ENCODE measurements at regions not wholly inside any gene's neighbourhood (a gene's known extent, or its start where the extent isn't known, plus 50 kb on each side); places are given as distances from the start of the nearest gene placed in this dataset.
"Not testable (repeated sequence)": the region's sequence is repeated elsewhere in the genome, so short reads cannot be mapped to it uniquely, and the experiment has no call there.

DNA sequence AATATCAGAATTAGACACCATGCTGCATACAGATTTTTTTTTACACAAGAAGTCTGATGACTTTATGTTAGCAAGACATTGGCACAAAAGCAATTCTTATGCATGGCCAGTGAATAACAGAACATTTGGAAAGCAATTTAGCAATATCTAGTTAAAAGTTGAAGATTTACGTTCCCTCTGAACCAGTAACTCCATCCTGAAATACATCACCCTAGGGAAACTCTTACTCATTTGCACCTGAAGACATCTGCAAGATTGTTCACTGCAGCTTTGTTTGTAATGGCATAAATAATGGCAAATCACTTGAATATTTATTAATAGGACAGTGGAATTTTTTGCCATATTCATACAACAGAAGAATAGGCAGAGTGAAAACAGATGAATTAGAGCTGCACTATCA is 670.0 kb upstream of the NOVA1 start:
- Histone ChIP-seq H3K9me3 (no peaks in the 10 kb centered on the region), H3K4me3 (no peak overlapping the region), H3K4me1 (ENCODE audit: low read depth) (no peaks in the 10 kb centered on the region), H3K36me3 (ENCODE audit: low read depth) (no peaks in the 10 kb centered on the region)
- no peak for ATAC-seq
- TF ChIP-seq, protein P1, sequence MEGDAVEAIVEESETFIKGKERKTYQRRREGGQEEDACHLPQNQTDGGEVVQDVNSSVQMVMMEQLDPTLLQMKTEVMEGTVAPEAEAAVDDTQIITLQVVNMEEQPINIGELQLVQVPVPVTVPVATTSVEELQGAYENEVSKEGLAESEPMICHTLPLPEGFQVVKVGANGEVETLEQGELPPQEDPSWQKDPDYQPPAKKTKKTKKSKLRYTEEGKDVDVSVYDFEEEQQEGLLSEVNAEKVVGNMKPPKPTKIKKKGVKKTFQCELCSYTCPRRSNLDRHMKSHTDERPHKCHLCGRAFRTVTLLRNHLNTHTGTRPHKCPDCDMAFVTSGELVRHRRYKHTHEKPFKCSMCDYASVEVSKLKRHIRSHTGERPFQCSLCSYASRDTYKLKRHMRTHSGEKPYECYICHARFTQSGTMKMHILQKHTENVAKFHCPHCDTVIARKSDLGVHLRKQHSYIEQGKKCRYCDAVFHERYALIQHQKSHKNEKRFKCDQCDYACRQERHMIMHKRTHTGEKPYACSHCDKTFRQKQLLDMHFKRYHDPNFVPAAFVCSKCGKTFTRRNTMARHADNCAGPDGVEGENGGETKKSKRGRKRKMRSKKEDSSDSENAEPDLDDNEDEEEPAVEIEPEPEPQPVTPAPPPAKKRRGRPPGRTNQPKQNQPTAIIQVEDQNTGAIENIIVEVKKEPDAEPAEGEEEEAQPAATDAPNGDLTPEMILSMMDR (IDR thresholded peaks at IDR 0.05) = no peak
- intact Hi-C loops (cut with DNase I, micrococcal nuclease) = no loop called here
- no peak for DNase-seq

DNA sequence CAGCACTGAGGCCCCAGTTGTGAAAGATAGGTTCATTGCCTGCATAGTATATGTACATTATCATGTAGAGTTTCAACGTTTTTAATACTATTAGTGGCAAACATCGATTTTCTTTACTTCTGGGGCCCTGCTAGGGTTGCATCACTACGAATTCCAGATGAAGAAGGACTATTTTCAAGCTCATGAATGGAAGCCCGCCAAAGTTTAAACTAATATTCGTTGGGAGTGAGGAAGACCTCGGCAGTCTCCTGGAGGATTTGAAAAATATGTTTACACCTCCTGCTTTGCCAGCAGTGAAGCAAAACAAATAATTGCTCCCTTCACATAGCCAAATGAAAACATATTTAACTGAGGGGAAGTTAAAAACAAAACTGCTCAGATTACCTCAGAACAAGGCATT is 672.9 kb upstream of the NOVA1 start:
- no peaks in the 10 kb centered on the region for H3K36me3 ChIP-seq (ENCODE audit: low read depth)
- H3K9me3 ChIP-seq = no peaks in the 10 kb centered on the region
- DNase-seq = no peak
- no peak for ATAC-seq
- H3K4me1 ChIP-seq (ENCODE audit: low read depth) = no peaks in the 10 kb centered on the region
- no peak overlapping the region for H3K4me3 ChIP-seq
- intact Hi-C loops (cut with DNase I, micrococcal nuclease) = no loop called here
- TF ChIP-seq, protein P1 (IDR thresholded peaks at IDR 0.05) = no peak

DNA sequence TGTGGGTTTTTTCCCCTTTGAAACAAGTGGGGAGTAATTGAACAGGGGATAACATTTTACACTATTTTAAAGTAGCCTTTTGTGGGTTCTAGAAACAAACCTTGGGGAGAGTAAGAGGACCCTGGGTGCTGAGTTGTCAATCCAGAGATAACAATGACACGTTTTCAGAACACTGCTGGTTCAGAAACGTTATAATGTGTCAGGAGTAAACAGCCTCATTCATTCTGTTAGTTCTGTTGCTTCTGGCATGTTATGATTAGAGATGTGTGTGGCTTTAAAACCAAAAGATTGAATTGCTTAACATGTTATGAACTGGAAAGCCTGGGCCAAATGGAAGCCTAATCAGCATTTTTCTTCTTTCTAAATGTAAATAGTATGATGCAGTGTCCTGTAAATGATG is 680.5 kb upstream of the NOVA1 start:
- Histone ChIP-seq H3K9me3 (no peaks in the 10 kb centered on the region), H3K4me3 (no peak overlapping the region), H3K4me1 (ENCODE audit: low read depth) (no peaks in the 10 kb centered on the region), H3K36me3 (ENCODE audit: low read depth) (no peaks in the 10 kb centered on the region)
- intact Hi-C loops (cut with DNase I, micrococcal nuclease) = no loop called here
- ATAC-seq (no peak), DNase-seq (no peak)
- TF ChIP-seq, protein P1 (IDR thresholded peaks at IDR 0.05) = no peak

DNA sequence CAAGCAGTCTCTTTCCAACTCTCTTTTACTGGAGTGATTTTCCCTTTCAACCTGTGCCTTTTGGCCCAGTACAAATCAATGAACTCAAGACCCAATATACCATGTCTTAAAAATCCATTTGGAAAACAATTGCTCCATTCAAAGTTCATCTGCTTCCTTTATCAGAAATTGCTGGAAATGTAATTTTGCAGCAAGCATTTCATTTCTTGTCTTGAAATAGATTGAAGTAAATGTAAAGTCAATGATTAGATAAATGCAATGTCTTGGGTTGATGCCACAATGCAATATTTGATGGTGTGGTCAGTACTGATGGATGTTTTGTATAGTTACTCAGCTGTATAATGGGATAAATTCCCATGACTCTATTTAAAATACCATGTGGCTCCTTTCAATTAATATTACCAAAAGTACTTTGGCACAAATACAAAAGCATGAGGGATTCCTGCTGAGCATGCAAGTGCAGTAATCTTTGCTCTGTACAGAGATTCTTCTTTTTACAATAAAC is 707.7 kb upstream of the NOVA1 start:
- TF ChIP-seq, protein P1 (IDR thresholded peaks at IDR 0.05) = no peak
- H3K4me3 ChIP-seq = no peak overlapping the region
- no peaks in the 10 kb centered on the region for H3K4me1 ChIP-seq (ENCODE audit: low read depth)
- ATAC-seq = no peak
- peaks cover 8% of the 10 kb centered on the region for H3K9me3 ChIP-seq
- no peaks in the 10 kb centered on the region for H3K36me3 ChIP-seq (ENCODE audit: low read depth)
- DNase-seq = no peak
- intact Hi-C loops (cut with DNase I, micrococcal nuclease) = no loop called here

DNA sequence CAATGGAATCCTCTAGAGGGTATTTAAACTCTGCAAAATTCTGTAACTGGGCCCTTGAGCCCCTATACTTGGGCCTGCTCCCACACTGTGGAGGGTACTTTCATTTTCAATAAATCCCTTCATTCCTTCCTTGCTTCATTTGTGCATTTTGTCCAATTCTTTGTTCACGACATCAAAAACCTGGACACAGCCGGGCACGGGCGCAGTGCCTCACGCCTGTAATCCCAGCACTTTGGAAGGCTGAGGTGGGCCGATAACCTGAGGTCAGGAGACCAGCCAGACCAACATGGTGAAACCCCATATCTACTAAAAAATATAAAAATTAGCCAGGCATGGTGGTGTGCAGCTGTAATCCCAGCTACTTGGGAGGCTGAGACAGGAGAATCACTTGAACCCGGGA is 714.9 kb upstream of the NOVA1 start:
- H3K9me3 ChIP-seq; H3K4me1 ChIP-seq (ENCODE audit: low read depth); ATAC-seq; intact Hi-C loops (cut with DNase I, micrococcal nuclease); H3K4me3 ChIP-seq; H3K36me3 ChIP-seq (ENCODE audit: low read depth): not testable (repeated sequence)
- peak in 1 of 3 donors; percentile 23 for DNase-seq

DNA sequence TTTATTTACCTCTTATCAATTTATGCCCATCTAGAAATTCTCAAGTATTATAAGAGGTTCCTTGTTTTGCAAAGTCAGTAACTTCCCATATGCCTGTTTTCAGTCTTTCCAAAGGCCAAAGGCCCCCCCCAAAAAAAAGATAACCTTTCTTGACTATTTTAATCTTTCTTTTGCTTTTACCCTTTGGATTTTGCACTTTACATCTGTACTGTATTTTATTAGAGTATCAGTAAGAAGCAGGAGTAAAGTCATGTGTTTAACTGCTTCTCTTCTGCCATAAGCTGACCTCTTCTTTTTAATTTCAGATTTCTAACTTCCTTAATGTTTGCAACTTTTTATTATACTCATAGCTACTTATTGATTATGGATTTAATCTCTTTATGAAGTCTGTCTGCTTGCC is 716.4 kb upstream of the NOVA1 start:
- no peaks in the 10 kb centered on the region for H3K4me1 ChIP-seq (ENCODE audit: low read depth)
- DNase-seq (no peak), ATAC-seq (no peak)
- TF ChIP-seq, protein P1 (IDR thresholded peaks at IDR 0.05) = no peak
- H3K4me3 ChIP-seq = no peak overlapping the region
- intact Hi-C loops (cut with DNase I, micrococcal nuclease) = no loop called here
- no peaks in the 10 kb centered on the region for H3K36me3 ChIP-seq (ENCODE audit: low read depth)
- H3K9me3 ChIP-seq = no peaks in the 10 kb centered on the region
